ENCODE measurements at regions not wholly inside any gene's neighbourhood (a gene's known extent, or its start where the extent isn't known, plus 50 kb on each side); places are given as distances from the start of the nearest gene placed in this dataset.

- TF ChIP-seq CTCF (IDR thresholded peaks at IDR 0.05; ENCODE audit: low read depth, low read length, missing control alignments), result no peak
- in situ Hi-C loops (cut with HindIII; ENCODE audit: low sequenced_read_pairs), result no loop called here
Measured at GRCh38 chr4:60938621-60939020, 261.5 kb upstream of the ADGRL3 start.

GRCh38 chr4:60944060-60944459, 256.1 kb upstream of the ADGRL3 start:
- H3K4me3 ChIP-seq (ENCODE audit: low read depth, low read length), result no peak overlapping the region

More at GRCh38 chr4:60938621-60939020, 261.5 kb upstream of the ADGRL3 start:
- H3K4me3 ChIP-seq (ENCODE audit: low read depth, low read length), result no peak overlapping the region
- no peak for DNase-seq (ENCODE audit: low read depth)

GRCh38 chr4:60945641-60946040, 254.5 kb upstream of the ADGRL3 start:
- no peak for DNase-seq (ENCODE audit: low read depth)
- TF ChIP-seq CTCF (IDR thresholded peaks at IDR 0.05; ENCODE audit: low read depth, low read length, missing control alignments), result no peak
- in situ Hi-C loops (cut with HindIII; ENCODE audit: low sequenced_read_pairs), result no loop called here
- H3K4me3 ChIP-seq (ENCODE audit: low read depth, low read length), result no peak overlapping the region

More at GRCh38 chr4:60944060-60944459, 256.1 kb upstream of the ADGRL3 start:
- in situ Hi-C loops (cut with HindIII; ENCODE audit: low sequenced_read_pairs), result no loop called here
- DNase-seq (ENCODE audit: low read depth), result no peak
- no peak for TF ChIP-seq CTCF (IDR thresholded peaks at IDR 0.05; ENCODE audit: low read depth, low read length, missing control alignments)

DNA sequence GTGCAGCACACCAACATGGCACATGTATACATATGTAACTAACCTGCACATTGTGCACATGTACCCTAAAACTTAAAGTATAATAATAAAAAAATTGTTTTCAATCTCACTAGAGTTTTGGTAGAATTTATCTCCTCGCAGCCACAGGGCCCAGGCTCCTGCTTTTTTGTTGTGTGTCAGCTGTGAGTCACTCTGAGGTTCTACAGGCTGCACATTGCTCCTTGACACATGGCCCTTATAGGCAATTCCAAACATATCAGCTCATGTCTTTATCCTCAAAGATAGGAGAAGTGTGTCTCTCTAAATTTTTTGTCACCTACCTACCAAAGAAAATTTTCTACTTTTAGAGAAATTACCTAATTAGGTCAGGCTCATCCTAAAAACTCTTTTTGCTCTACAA, 252.1 kb upstream of the ADGRL3 start:
- in situ Hi-C loops (cut with HindIII; ENCODE audit: low sequenced_read_pairs), result no loop called here

DNA sequence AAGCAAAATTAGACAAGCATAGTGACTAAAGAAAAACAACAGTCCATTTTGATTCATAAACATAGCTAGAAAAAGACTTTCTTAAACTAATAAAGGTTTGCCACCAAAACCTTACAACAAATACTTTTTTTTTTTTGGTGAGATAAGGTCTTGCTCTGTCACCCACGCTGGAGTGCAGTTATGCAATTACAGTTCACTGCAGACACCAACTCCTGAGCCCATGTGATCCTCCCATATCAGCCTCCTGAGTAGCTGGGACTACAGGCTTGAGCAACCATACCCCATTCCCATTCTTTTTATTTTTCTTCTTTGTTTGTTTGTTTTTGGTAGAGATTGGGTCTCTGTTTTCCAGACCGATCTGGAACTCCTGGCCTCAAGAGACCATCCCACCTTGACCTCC, 247.2 kb upstream of the ADGRL3 start:
- no peak overlapping the region for H3K4me3 ChIP-seq (ENCODE audit: low read depth, low read length)
- TF ChIP-seq CTCF (IDR thresholded peaks at IDR 0.05; ENCODE audit: low read depth, low read length, missing control alignments), result no peak
- in situ Hi-C loops (cut with HindIII; ENCODE audit: low sequenced_read_pairs), result no loop called here
- no peak for DNase-seq (ENCODE audit: low read depth)

More for the DNA sequence above, 252.1 kb upstream of the ADGRL3 start:
- no peak overlapping the region for H3K4me3 ChIP-seq (ENCODE audit: low read depth, low read length)
- DNase-seq (ENCODE audit: low read depth), result no peak
- TF ChIP-seq CTCF (IDR thresholded peaks at IDR 0.05; ENCODE audit: low read depth, low read length, missing control alignments), result no peak

- TF ChIP-seq CTCF (IDR thresholded peaks at IDR 0.05; ENCODE audit: low read depth, low read length, missing control alignments), result no peak
- DNase-seq (ENCODE audit: low read depth), result no peak
- H3K4me3 ChIP-seq (ENCODE audit: low read depth, low read length), result no peak overlapping the region
- in situ Hi-C loops (cut with HindIII; ENCODE audit: low sequenced_read_pairs), result no loop called here
Measured at GRCh38 chr4:60953826-60954225, 246.3 kb upstream of the ADGRL3 start.

DNA sequence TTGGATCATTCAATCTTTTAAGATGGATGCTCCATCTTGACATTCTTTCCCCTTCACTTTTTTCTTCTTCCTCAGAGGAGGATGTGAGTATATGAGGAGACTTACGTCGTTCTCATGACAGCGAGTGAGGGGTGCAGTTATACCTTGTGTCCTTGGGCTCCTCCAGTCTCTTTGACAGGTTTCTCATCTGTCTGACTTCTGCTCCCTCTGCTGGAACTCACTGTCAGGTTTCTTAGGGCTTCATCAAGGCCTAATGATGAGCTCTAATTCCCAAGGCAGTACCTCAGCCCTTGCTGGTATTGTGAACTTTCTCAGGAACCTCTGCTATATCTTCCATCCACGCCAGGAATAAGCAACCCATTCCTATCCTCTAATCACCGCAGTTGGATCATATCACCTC, 237.8 kb upstream of the ADGRL3 start:
- TF ChIP-seq CTCF (IDR thresholded peaks at IDR 0.05; ENCODE audit: low read depth, low read length, missing control alignments), result no peak
- in situ Hi-C loops (cut with HindIII; ENCODE audit: low sequenced_read_pairs), result no loop called here
- H3K4me3 ChIP-seq (ENCODE audit: low read depth, low read length), result no peak overlapping the region
- no peak for DNase-seq (ENCODE audit: low read depth)

Data from astrocyte of the cerebellum (primary cell).